ENCODE measurements at regions not wholly inside any gene's neighbourhood (a gene's known extent, or its start where the extent isn't known, plus 50 kb on each side); places are given as distances from the start of the nearest gene placed in this dataset.

- peaks cover 0 to 6% (median 3%) of the 10 kb centered on the region in 4 donors for H3K9me3 ChIP-seq
- intact Hi-C loops (cut with DNase I; ENCODE audit: low total_unique reads): no loop called here
- H3K36me3 ChIP-seq: no peaks in the 10 kb centered on the region
- DNase-seq: peak in 1 of 2 donors; percentile 14
- WGBS, 5 donors: 81 to 98% (median 88%) methylated on average over 1 of the region's 1 CpG
- H3K4me3 ChIP-seq: no peak overlapping the region
- TF ChIP-seq POLR2A (IDR thresholded peaks at IDR 0.05): no peak
- TF ChIP-seq EP300 (IDR thresholded peaks at IDR 0.05): no peak
- TF ChIP-seq CTCF (IDR thresholded peaks at IDR 0.05): no peak
- TF ChIP-seq POLR2AphosphoS5 (IDR thresholded peaks at IDR 0.05): no peak
- no peaks in the 10 kb centered on the region for H3K27me3 ChIP-seq
- no peaks in the 10 kb centered on the region for H3K4me1 ChIP-seq
- H3K27ac ChIP-seq: no peak overlapping the region
These were observed 493.2 kb downstream of the ZEB2 start for GRCh38 chr2:144026753-144027152.

GRCh38 chr2:144020047-144020446 lies 499.9 kb downstream of the ZEB2 start:
- Histone ChIP-seq H3K4me1 (no peaks in the 10 kb centered on the region), H3K36me3 (no peaks in the 10 kb centered on the region), H3K4me3 (no peak overlapping the region), H3K27ac (no peak overlapping the region), H3K9me3 (peaks cover 0 to 10% (median 5%) of the 10 kb centered on the region in 4 donors), H3K27me3 (no peaks in the 10 kb centered on the region)
- no peak for TF ChIP-seq EP300 (IDR thresholded peaks at IDR 0.05)
- no peak for TF ChIP-seq POLR2AphosphoS5 (IDR thresholded peaks at IDR 0.05)
- no peak for TF ChIP-seq POLR2A (IDR thresholded peaks at IDR 0.05)
- no peak for TF ChIP-seq CTCF (IDR thresholded peaks at IDR 0.05)
- intact Hi-C loops (cut with DNase I; ENCODE audit: low total_unique reads): no loop called here
- 92 to 97% (median 96%) methylated on average over 6 of the region's 6 CpGs for WGBS, 5 donors
- DNase-seq: no peak

GRCh38 chr2:144015655-144016245 lies 504.2 kb downstream of the ZEB2 start:
- no peaks in the 10 kb centered on the region for H3K9me3 ChIP-seq
- H3K27ac ChIP-seq: no peak overlapping the region
- no peaks in the 10 kb centered on the region for H3K4me1 ChIP-seq
- WGBS, 5 donors: 85 to 94% (median 90%) methylated on average over 6 of the region's 6 CpGs
- intact Hi-C loops (cut with DNase I; ENCODE audit: low total_unique reads): no loop called here
- TF ChIP-seq POLR2A (IDR thresholded peaks at IDR 0.05): no peak
- TF ChIP-seq EP300 (IDR thresholded peaks at IDR 0.05): no peak
- no peak for TF ChIP-seq CTCF (IDR thresholded peaks at IDR 0.05)
- no peak for TF ChIP-seq POLR2AphosphoS5 (IDR thresholded peaks at IDR 0.05)
- no peaks in the 10 kb centered on the region for H3K27me3 ChIP-seq
- H3K36me3 ChIP-seq: no peaks in the 10 kb centered on the region
- no peak overlapping the region for H3K4me3 ChIP-seq
- no peak for DNase-seq

- H3K27me3 ChIP-seq: no peaks in the 10 kb centered on the region
- TF ChIP-seq EP300 (IDR thresholded peaks at IDR 0.05) (no peak), CTCF (IDR thresholded peaks at IDR 0.05) (no peak), POLR2A (IDR thresholded peaks at IDR 0.05) (no peak), POLR2AphosphoS5 (IDR thresholded peaks at IDR 0.05) (no peak)
- no peaks in the 10 kb centered on the region for H3K4me1 ChIP-seq
- no peak overlapping the region for H3K4me3 ChIP-seq
- intact Hi-C loops (cut with DNase I; ENCODE audit: low total_unique reads): no loop called here
- no peak overlapping the region for H3K27ac ChIP-seq
- no peaks in the 10 kb centered on the region for H3K9me3 ChIP-seq
- H3K36me3 ChIP-seq: no peaks in the 10 kb centered on the region
- WGBS, 5 donors: 40 to 55% (median 42%) methylated on average over 3 of the region's 3 CpGs
- no peak for DNase-seq
These were observed 504.9 kb downstream of the ZEB2 start for GRCh38 chr2:144015036-144015435.
